MCF 10A (cell line): ENCODE measurements at regions not wholly inside any gene's neighbourhood (a gene's known extent, or its start where the extent isn't known, plus 50 kb on each side); places are given as distances from the start of the nearest gene placed in this dataset.

Experiments used
- BruUV-seq: library from RNA; stranded (reverse); fragments of 400-500 nt; replicated peaks from 2 replicates; lab custom pipeline; 2021; lab: Mats Ljungman, UMichigan
- CTCF ChIA-PET: fragments of 300-600 bp; sonication (Branson Sonifier 250); formaldehyde crosslinking; extraction: SDS; loops from one replicate; lab custom pipeline; 2021; ENCODE audit warnings: antibody characterized with exemption, inconsistent platforms; lab: Yijun Ruan, JAX
- POLR2A ChIA-PET: fragments of 300-600, 350-650 bp; sonication (Branson Sonifier 250); formaldehyde crosslinking; extraction: SDS; loops from one replicate; lab custom pipeline; 2020; ENCODE audit warnings: antibody characterized with exemption, inconsistent platforms; lab: Yijun Ruan, JAX
- DNase-seq: peaks from one replicate; pipeline ENCODE4 v3.0.0-alpha.2; 2018; ENCODE audit not compliant: unreplicated experiment
- H3K27ac Mint-ChIP-seq: one replicate; pipeline ENCODE4 v1.8.0; 2022; ENCODE audit warnings: mild to moderate bottlenecking, low read depth, mixed read lengths; ENCODE audit not compliant: unreplicated experiment
- H3K27me3 Mint-ChIP-seq: one replicate; pipeline ENCODE4 v1.8.0; 2022; ENCODE audit warnings: mixed read lengths; ENCODE audit not compliant: insufficient read depth, unreplicated experiment
- H3K36me3 Mint-ChIP-seq: one replicate; pipeline ENCODE4 v1.8.0; 2022; ENCODE audit warnings: mild to moderate bottlenecking, moderate library complexity, mixed read lengths; ENCODE audit not compliant: insufficient read depth, unreplicated experiment
- H3K4me1 Mint-ChIP-seq: one replicate; pipeline ENCODE4 v1.8.0; 2022; ENCODE audit warnings: mixed read lengths; ENCODE audit not compliant: insufficient read depth, unreplicated experiment
- H3K4me3 Mint-ChIP-seq: one replicate; pipeline ENCODE4 v1.8.0; 2022; ENCODE audit warnings: mild to moderate bottlenecking, moderate library complexity, mixed read lengths; ENCODE audit not compliant: unreplicated experiment
- H3K9me3 Mint-ChIP-seq: one replicate; pipeline ENCODE4 v1.8.0; 2022; ENCODE audit warnings: mixed read lengths; ENCODE audit not compliant: unreplicated experiment
- intact Hi-C: fragments of 100-400 bp; cut with micrococcal nuclease; formaldehyde crosslinking; loops from 2 replicates; pipeline ENCODE4 v1.14.1; 2022
- TF ChIP-seq, protein P1 (sequence below): fragments of 200-600 bp; IDR thresholded peaks from one replicate; pipeline ENCODE4 v1.8.0; 2022; ENCODE audit warnings: antibody characterized with exemption, mild to moderate bottlenecking; ENCODE audit not compliant: unreplicated experiment

DNA sequence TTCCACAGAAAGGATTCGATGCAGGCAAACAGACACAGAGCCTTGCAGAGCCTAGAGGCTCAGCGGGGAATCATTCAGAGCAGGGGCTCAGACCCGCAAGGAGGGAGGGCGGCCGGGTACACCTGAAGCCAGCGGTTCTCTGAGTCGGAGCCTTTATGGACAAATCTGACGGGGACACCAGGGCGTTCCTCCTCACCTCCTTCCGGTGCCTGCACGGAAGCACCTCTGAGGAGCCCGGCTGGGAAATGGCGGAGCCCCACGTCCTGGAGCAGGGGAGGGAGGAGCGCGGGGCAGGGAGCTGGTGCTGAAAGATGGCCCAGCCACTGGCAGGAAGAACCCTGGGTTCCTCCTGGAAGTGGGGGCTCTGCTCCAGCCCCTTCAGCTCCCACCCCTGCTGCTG is 193.5 kb upstream of the ALKAL2 start:
- POLR2A ChIA-PET = no interaction called here
- intact Hi-C loops = no loop called here
- peaks cover 14% of the 10 kb centered on the region for H3K27me3 Mint-ChIP-seq
- no peaks in the 10 kb centered on the region for H3K4me1 Mint-ChIP-seq
- no peak overlapping the region for H3K4me3 Mint-ChIP-seq
- DNase-seq = no peak
- TF ChIP-seq, protein P1, sequence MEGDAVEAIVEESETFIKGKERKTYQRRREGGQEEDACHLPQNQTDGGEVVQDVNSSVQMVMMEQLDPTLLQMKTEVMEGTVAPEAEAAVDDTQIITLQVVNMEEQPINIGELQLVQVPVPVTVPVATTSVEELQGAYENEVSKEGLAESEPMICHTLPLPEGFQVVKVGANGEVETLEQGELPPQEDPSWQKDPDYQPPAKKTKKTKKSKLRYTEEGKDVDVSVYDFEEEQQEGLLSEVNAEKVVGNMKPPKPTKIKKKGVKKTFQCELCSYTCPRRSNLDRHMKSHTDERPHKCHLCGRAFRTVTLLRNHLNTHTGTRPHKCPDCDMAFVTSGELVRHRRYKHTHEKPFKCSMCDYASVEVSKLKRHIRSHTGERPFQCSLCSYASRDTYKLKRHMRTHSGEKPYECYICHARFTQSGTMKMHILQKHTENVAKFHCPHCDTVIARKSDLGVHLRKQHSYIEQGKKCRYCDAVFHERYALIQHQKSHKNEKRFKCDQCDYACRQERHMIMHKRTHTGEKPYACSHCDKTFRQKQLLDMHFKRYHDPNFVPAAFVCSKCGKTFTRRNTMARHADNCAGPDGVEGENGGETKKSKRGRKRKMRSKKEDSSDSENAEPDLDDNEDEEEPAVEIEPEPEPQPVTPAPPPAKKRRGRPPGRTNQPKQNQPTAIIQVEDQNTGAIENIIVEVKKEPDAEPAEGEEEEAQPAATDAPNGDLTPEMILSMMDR = no peak
- CTCF ChIA-PET = no interaction called here
- H3K36me3 Mint-ChIP-seq = peaks cover under 1% of the 10 kb centered on the region
- no peak overlapping the region for H3K27ac Mint-ChIP-seq
- H3K9me3 Mint-ChIP-seq = no peaks in the 10 kb centered on the region
- BruUV-seq = no TSS peak

DNA sequence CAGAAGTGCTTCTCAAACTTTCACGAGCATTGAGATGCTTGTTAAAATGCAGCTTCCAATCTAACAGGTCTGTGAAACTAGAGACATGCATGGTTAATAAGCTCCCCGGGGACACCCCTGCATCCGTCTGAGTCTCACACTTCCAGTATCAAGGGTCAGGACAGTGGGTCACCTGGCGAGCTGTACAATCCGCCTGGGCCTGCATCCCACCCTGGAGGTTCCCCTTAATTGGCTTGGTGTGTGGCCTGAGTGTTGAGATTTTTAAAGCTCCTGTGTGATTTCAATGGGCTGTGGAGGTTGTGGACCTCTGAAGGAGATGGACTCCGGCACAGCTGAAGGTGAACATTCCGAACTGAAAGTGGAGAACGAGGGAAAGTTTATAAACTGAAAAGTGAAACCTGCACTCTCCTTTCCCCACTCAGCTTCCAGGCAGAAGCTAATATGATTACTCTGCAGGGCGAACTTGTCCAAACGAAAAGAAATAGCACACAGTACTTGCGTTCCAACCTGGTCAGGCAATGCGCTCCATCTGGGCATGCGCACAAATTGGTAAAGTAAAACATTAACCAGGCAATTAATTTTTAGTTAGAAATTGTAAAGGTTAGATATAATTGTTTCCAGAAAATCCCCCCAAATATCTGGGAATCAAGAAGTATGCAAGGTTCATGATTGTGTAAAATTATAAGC is 191.7 kb upstream of the ALKAL2 start:
- intact Hi-C loops = no loop called here
- TF ChIP-seq, protein P1 = no peak
- ChIA-PET CTCF (no interaction called here), POLR2A (interaction anchor here (0.7 kb wide), 1 partner anchor 168 kb away, joined by 3 read pairs; no protein-coding TSS in a partner anchor)
- H3K9me3 Mint-ChIP-seq = no peaks in the 10 kb centered on the region
- no peaks in the 10 kb centered on the region for H3K4me1 Mint-ChIP-seq
- H3K27ac Mint-ChIP-seq = no peak overlapping the region
- H3K36me3 Mint-ChIP-seq = peaks cover 5% of the 10 kb centered on the region
- no peak for DNase-seq
- H3K27me3 Mint-ChIP-seq = peaks cover 14% of the 10 kb centered on the region
- H3K4me3 Mint-ChIP-seq = no peak overlapping the region
- no TSS peak for BruUV-seq

GRCh38 chr2:479031-479430 is 191.1 kb upstream of the ALKAL2 start:
- intact Hi-C loops = no loop called here
- no peak for DNase-seq
- H3K27me3 Mint-ChIP-seq = peaks cover 14% of the 10 kb centered on the region
- no TSS peak for BruUV-seq
- ChIA-PET CTCF (no interaction called here), POLR2A (interaction anchor here (0.7 kb wide), 1 partner anchor 169 kb away, joined by 3 read pairs; no protein-coding TSS in a partner anchor)
- H3K4me3 Mint-ChIP-seq = no peak overlapping the region
- no peaks in the 10 kb centered on the region for H3K4me1 Mint-ChIP-seq
- H3K9me3 Mint-ChIP-seq = no peaks in the 10 kb centered on the region
- H3K27ac Mint-ChIP-seq = no peak overlapping the region
- peaks cover 5% of the 10 kb centered on the region for H3K36me3 Mint-ChIP-seq
- TF ChIP-seq, protein P1 = no peak

DNA sequence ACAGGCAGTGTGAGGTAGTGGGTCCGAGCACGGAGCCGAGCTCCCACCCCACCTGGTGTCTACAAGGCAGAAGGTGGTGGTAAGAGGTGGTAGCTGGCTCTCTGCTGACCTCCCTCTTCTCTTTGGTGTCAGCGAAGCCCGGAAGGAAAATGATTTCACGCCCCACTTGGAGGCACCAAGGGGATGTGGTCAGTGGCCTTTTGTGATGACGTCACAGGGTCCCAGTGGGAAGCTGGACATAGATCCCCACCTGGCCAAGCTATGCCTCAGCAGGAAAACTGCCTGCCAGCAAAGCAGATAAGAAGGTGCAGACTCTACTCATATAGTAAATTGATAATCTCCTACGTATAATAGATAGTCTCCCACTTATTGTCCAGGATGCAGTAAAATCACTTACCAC is 183.7 kb upstream of the ALKAL2 start:
- peaks cover 5% of the 10 kb centered on the region for H3K36me3 Mint-ChIP-seq
- intact Hi-C loops = no loop called here
- H3K9me3 Mint-ChIP-seq = peaks cover 8% of the 10 kb centered on the region
- CTCF ChIA-PET = no interaction called here
- no TSS peak for BruUV-seq
- no peak overlapping the region for H3K4me3 Mint-ChIP-seq
- no peaks in the 10 kb centered on the region for H3K27me3 Mint-ChIP-seq
- TF ChIP-seq, protein P1 = no peak
- DNase-seq = no peak
- POLR2A ChIA-PET = no interaction called here
- no peak overlapping the region for H3K27ac Mint-ChIP-seq
- H3K4me1 Mint-ChIP-seq = no peaks in the 10 kb centered on the region
